MCF 10A (cell line): ENCODE measurements at regions not wholly inside any gene's neighbourhood (a gene's known extent, or its start where the extent isn't known, plus 50 kb on each side); places are given as distances from the start of the nearest gene placed in this dataset.

Source experiments
- BruUV-seq: library from RNA; stranded (reverse); fragments of 400-500 nt; replicated peaks from 2 replicates; lab custom pipeline; 2021; lab: Mats Ljungman, UMichigan
- CTCF ChIA-PET: fragments of 300-600 bp; sonication (Branson Sonifier 250); formaldehyde crosslinking; extraction: SDS; loops from one replicate; lab custom pipeline; 2021; ENCODE audit warnings: antibody characterized with exemption, inconsistent platforms; lab: Yijun Ruan, JAX
- POLR2A ChIA-PET: fragments of 300-600, 350-650 bp; sonication (Branson Sonifier 250); formaldehyde crosslinking; extraction: SDS; loops from one replicate; lab custom pipeline; 2020; ENCODE audit warnings: antibody characterized with exemption, inconsistent platforms; lab: Yijun Ruan, JAX
- DNase-seq: peaks from one replicate; pipeline ENCODE4 v3.0.0-alpha.2; 2018; ENCODE audit not compliant: unreplicated experiment
- H3K27ac Mint-ChIP-seq: one replicate; pipeline ENCODE4 v1.8.0; 2022; ENCODE audit warnings: mild to moderate bottlenecking, low read depth, mixed read lengths; ENCODE audit not compliant: unreplicated experiment
- H3K27me3 Mint-ChIP-seq: one replicate; pipeline ENCODE4 v1.8.0; 2022; ENCODE audit warnings: mixed read lengths; ENCODE audit not compliant: insufficient read depth, unreplicated experiment
- H3K36me3 Mint-ChIP-seq: one replicate; pipeline ENCODE4 v1.8.0; 2022; ENCODE audit warnings: mild to moderate bottlenecking, moderate library complexity, mixed read lengths; ENCODE audit not compliant: insufficient read depth, unreplicated experiment
- H3K4me1 Mint-ChIP-seq: one replicate; pipeline ENCODE4 v1.8.0; 2022; ENCODE audit warnings: mixed read lengths; ENCODE audit not compliant: insufficient read depth, unreplicated experiment
- H3K4me3 Mint-ChIP-seq: one replicate; pipeline ENCODE4 v1.8.0; 2022; ENCODE audit warnings: mild to moderate bottlenecking, moderate library complexity, mixed read lengths; ENCODE audit not compliant: unreplicated experiment
- H3K9me3 Mint-ChIP-seq: one replicate; pipeline ENCODE4 v1.8.0; 2022; ENCODE audit warnings: mixed read lengths; ENCODE audit not compliant: unreplicated experiment
- CTCF ChIP-seq: fragments of 200-600 bp; IDR thresholded peaks from one replicate; pipeline ENCODE4 v1.8.0; 2022; ENCODE audit warnings: antibody characterized with exemption, mild to moderate bottlenecking; ENCODE audit not compliant: unreplicated experiment
- intact Hi-C: fragments of 100-400 bp; cut with micrococcal nuclease; formaldehyde crosslinking; loops from 2 replicates; pipeline ENCODE4 v1.14.1; 2022

GRCh38 chr5:15425766-15426165, 74.2 kb upstream of the FBXL7 start:
- POLR2A ChIA-PET, result no interaction called here

GRCh38 chr5:15424769-15425168, 75.2 kb upstream of the FBXL7 start:
- Mint-ChIP-seq H3K36me3 (no peaks in the 10 kb centered on the region), H3K4me1 (no peaks in the 10 kb centered on the region), H3K9me3 (no peaks in the 10 kb centered on the region), H3K27me3 (peaks cover 16% of the 10 kb centered on the region), H3K27ac (no peak overlapping the region), H3K4me3 (no peak overlapping the region)
- CTCF ChIA-PET, result interaction anchor here (0.6 to 0.7 kb wide), 2 partner anchors 90 to 948 kb away, joined by 3 to 4 read pairs; no protein-coding TSS in a partner anchor
- TF ChIP-seq CTCF, result no peak
- intact Hi-C loops, result no loop called here
- DNase-seq, result no peak
- POLR2A ChIA-PET, result interaction anchor here (1.2 kb wide), 1 partner anchor 12 kb away, joined by 4 read pairs; no protein-coding TSS in a partner anchor
- no TSS peak for BruUV-seq

More at GRCh38 chr5:15425766-15426165, 74.2 kb upstream of the FBXL7 start:
- CTCF ChIA-PET, result interaction anchor here (0.5 to 1.2 kb wide), 2 partner anchors 13 to 399 kb away, joined by 3 to 4 read pairs; no protein-coding TSS in a partner anchor
- H3K27me3 Mint-ChIP-seq, result peaks cover 16% of the 10 kb centered on the region
- H3K4me1 Mint-ChIP-seq, result no peaks in the 10 kb centered on the region
- H3K27ac Mint-ChIP-seq, result no peak overlapping the region
- H3K36me3 Mint-ChIP-seq, result no peaks in the 10 kb centered on the region
- no peak overlapping the region for H3K4me3 Mint-ChIP-seq
- intact Hi-C loops, result no loop called here
- DNase-seq, result no peak
- peaks cover 7% of the 10 kb centered on the region for H3K9me3 Mint-ChIP-seq
- no TSS peak for BruUV-seq
- TF ChIP-seq CTCF, result no peak

- ChIA-PET CTCF (no interaction called here), POLR2A (no interaction called here)
- peaks cover 38% of the 10 kb centered on the region for H3K27me3 Mint-ChIP-seq
- BruUV-seq, result no TSS peak
- H3K4me3 Mint-ChIP-seq, result no peak overlapping the region
- intact Hi-C loops, result no loop called here
- no peaks in the 10 kb centered on the region for H3K9me3 Mint-ChIP-seq
- DNase-seq, result no peak
- TF ChIP-seq CTCF, result no peak
- H3K27ac Mint-ChIP-seq, result no peak overlapping the region
- H3K36me3 Mint-ChIP-seq, result no peaks in the 10 kb centered on the region
- no peaks in the 10 kb centered on the region for H3K4me1 Mint-ChIP-seq
Observed at GRCh38 chr5:15421921-15422412, 78.0 kb upstream of the FBXL7 start.

- intact Hi-C loops, result no loop called here
- Mint-ChIP-seq H3K9me3 (no peaks in the 10 kb centered on the region), H3K27me3 (peaks cover 44% of the 10 kb centered on the region), H3K27ac (no peak overlapping the region), H3K4me1 (no peaks in the 10 kb centered on the region), H3K4me3 (no peak overlapping the region), H3K36me3 (no peaks in the 10 kb centered on the region)
- DNase-seq, result no peak
- no TSS peak for BruUV-seq
- ChIA-PET POLR2A (no interaction called here), CTCF (no interaction called here)
- no peak for TF ChIP-seq CTCF
Observed at GRCh38 chr5:15421381-15421780, 78.6 kb upstream of the FBXL7 start.
